Transverse colon (tissue), 3 donors: ENCODE measurements at regions not wholly inside any gene's neighbourhood (a gene's known extent, or its start where the extent isn't known, plus 50 kb on each side); places are given as distances from the start of the nearest gene placed in this dataset.

ENCODE experiments used
- EP300 ChIP-seq: sonication (generic); formaldehyde crosslinking; IDR thresholded peaks from one replicate; pipeline ENCODE4 v1.6.1; 2017; ENCODE audit warnings: antibody characterized with exemption, low read depth
- POLR2A ChIP-seq: fragments of 450-650 bp; IDR thresholded peaks from one replicate; pipeline ENCODE4 v1.6.1; 2016; ENCODE audit warnings: antibody characterized with exemption, mild to moderate bottlenecking, moderate library complexity
- POLR2AphosphoS5 ChIP-seq, 3 donors: sonication (generic); formaldehyde crosslinking; IDR thresholded peaks; one replicate each; pipeline ENCODE4 v1.6.1; 2016; ENCODE audit warnings: antibody characterized with exemption in 3 of 3

- TF ChIP-seq POLR2AphosphoS5 (IDR thresholded peaks at IDR 0.05) (no peak), EP300 (no peak), POLR2A (no peak)
Observed at GRCh38 chr2:107063228-107063627, 177.3 kb upstream of the ST6GAL2 start.
